ENCODE measurements at regions not wholly inside any gene's neighbourhood (a gene's known extent, or its start where the extent isn't known, plus 50 kb on each side); places are given as distances from the start of the nearest gene placed in this dataset.

GRCh38 chr2:65498396-65498795, 66.0 kb upstream of the SPRED2 start:
- TF ChIP-seq CTCF (IDR thresholded peaks at IDR 0.05): no peak
- no peak for TF ChIP-seq POLR2A (IDR thresholded peaks at IDR 0.05)
